ENCODE measurements at regions not wholly inside any gene's neighbourhood (a gene's known extent, or its start where the extent isn't known, plus 50 kb on each side); places are given as distances from the start of the nearest gene placed in this dataset.
"Not testable (repeated sequence)": the region's sequence is repeated elsewhere in the genome, so short reads cannot be mapped to it uniquely, and the experiment has no call there.

- DNase-seq (ENCODE audit: low read depth, low spot score); H3K9ac ChIP-seq (ENCODE audit: control insufficient read depth, insufficient read depth, low read length); POLR2A ChIA-PET; ATAC-seq; H3K4me3 ChIP-seq; H3K9me3 ChIP-seq (replicated peaks; ENCODE audit: control insufficient read depth, insufficient read depth, low read length); H4K20me1 ChIP-seq (ENCODE audit: control insufficient read depth, insufficient read depth); BruUV-seq (replicated peaks); H2AFZ ChIP-seq (ENCODE audit: control insufficient read depth, low read depth, low read length); H3K79me2 ChIP-seq (ENCODE audit: control insufficient read depth, insufficient read depth, low read length); H3K36me3 ChIP-seq (ENCODE audit: control insufficient read depth in 2 of 2, insufficient read depth in 2 of 2, low read length in 1 of 2); intact Hi-C loops (cut with micrococcal nuclease; ENCODE audit: unreplicated experiment); H3K4me1 ChIP-seq (ENCODE audit: control insufficient read depth, insufficient read depth, low read length); in situ Hi-C loops (cut with MboI); H3K27ac ChIP-seq (ENCODE audit: control insufficient read depth, insufficient read depth); FAIRE-seq; H3K4me2 ChIP-seq (ENCODE audit: control insufficient read depth, insufficient read depth); H3K27me3 ChIP-seq (replicated peaks in 1 of 2; ENCODE audit: control insufficient read depth in 2 of 2, insufficient read depth in 2 of 2, low read length in 1 of 2): not testable (repeated sequence)
- WGBS (ENCODE audit: insufficient coverage, insufficient replicate concordance, low lambda C conversion rate, missing lambda C conversion rate): 12% methylated on average over 7 of the region's 10 CpGs
- SMC1A ChIA-PET (ENCODE audit: uncharacterized antibody, unreplicated experiment): interaction anchor here (2.9 kb wide), 1 partner anchor 309 kb away, joined by 13 read pairs; no protein-coding TSS in a partner anchor
- CTCF ChIA-PET: interaction anchor here (4.5 kb wide), 1 partner anchor 308 kb away, joined by 114 read pairs; no protein-coding TSS in a partner anchor
- RAD21 ChIA-PET (ENCODE audit: unreplicated experiment): interaction anchor here (1.2 kb wide), 1 partner anchor 307 kb away, joined by 5 read pairs; no protein-coding TSS in a partner anchor
Measured at GRCh38 chr4:9707281-9707680, 74.2 kb upstream of the DRD5 start.

GRCh38 chr4:9707936-9708335, 73.5 kb upstream of the DRD5 start:
- H3K9me3 ChIP-seq (replicated peaks; ENCODE audit: control insufficient read depth, insufficient read depth, low read length); in situ Hi-C loops (cut with MboI); RAD21 ChIA-PET (ENCODE audit: unreplicated experiment); CTCF ChIA-PET; FAIRE-seq; BruUV-seq (replicated peaks); ATAC-seq; DNase-seq (ENCODE audit: low read depth, low spot score); SMC1A ChIA-PET (ENCODE audit: uncharacterized antibody, unreplicated experiment); H3K4me3 ChIP-seq; H4K20me1 ChIP-seq (ENCODE audit: control insufficient read depth, insufficient read depth); H3K27ac ChIP-seq (ENCODE audit: control insufficient read depth, insufficient read depth); intact Hi-C loops (cut with micrococcal nuclease; ENCODE audit: unreplicated experiment); H3K79me2 ChIP-seq (ENCODE audit: control insufficient read depth, insufficient read depth, low read length); POLR2A ChIA-PET; H3K9ac ChIP-seq (ENCODE audit: control insufficient read depth, insufficient read depth, low read length); H2AFZ ChIP-seq (ENCODE audit: control insufficient read depth, low read depth, low read length); H3K4me2 ChIP-seq (ENCODE audit: control insufficient read depth, insufficient read depth); H3K27me3 ChIP-seq (replicated peaks in 1 of 2; ENCODE audit: control insufficient read depth in 2 of 2, insufficient read depth in 2 of 2, low read length in 1 of 2); H3K36me3 ChIP-seq (ENCODE audit: control insufficient read depth in 2 of 2, insufficient read depth in 2 of 2, low read length in 1 of 2); H3K4me1 ChIP-seq (ENCODE audit: control insufficient read depth, insufficient read depth, low read length): not testable (repeated sequence)
- WGBS (ENCODE audit: insufficient coverage, insufficient replicate concordance, low lambda C conversion rate, missing lambda C conversion rate): 52% methylated on average over 10 of the region's 15 CpGs

GRCh38 chr4:9709724-9710123, 71.7 kb upstream of the DRD5 start:
- SMC1A ChIA-PET (ENCODE audit: uncharacterized antibody, unreplicated experiment): no interaction called here
- Histone ChIP-seq H3K36me3 (ENCODE audit: control insufficient read depth in 2 of 2, insufficient read depth in 2 of 2, low read length in 1 of 2) (no peaks in the 10 kb centered on the region), H3K4me3 (no peak overlapping the region), H3K79me2 (ENCODE audit: control insufficient read depth, insufficient read depth, low read length) (no peaks in the 10 kb centered on the region), H3K4me1 (ENCODE audit: control insufficient read depth, insufficient read depth, low read length) (no peaks in the 10 kb centered on the region), H3K4me2 (ENCODE audit: control insufficient read depth, insufficient read depth) (no peak overlapping the region), H3K9me3 (replicated peaks; ENCODE audit: control insufficient read depth, insufficient read depth, low read length) (no peaks in the 10 kb centered on the region), H3K27me3 (replicated peaks in 1 of 2; ENCODE audit: control insufficient read depth in 2 of 2, insufficient read depth in 2 of 2, low read length in 1 of 2) (no peaks in the 10 kb centered on the region), H3K9ac (ENCODE audit: control insufficient read depth, insufficient read depth, low read length) (no peak overlapping the region), H4K20me1 (ENCODE audit: control insufficient read depth, insufficient read depth) (no peaks in the 10 kb centered on the region), H2AFZ (ENCODE audit: control insufficient read depth, low read depth, low read length) (no peak overlapping the region), H3K27ac (ENCODE audit: control insufficient read depth, insufficient read depth) (no peak overlapping the region)
- CTCF ChIA-PET: no interaction called here
- TF ChIP-seq SP1 (IDR thresholded peaks at IDR 0.05; ENCODE audit: low read depth, low read length) (no peak), MTA2 (IDR thresholded peaks at IDR 0.05; ENCODE audit: low read depth) (no peak)
- in situ Hi-C loops (cut with MboI): no loop called here
- no peak for DNase-seq (ENCODE audit: low read depth, low spot score)
- 24% methylated on average over 11 of the region's 11 CpGs for whole genome bisulfite sequencing (ENCODE audit: insufficient coverage, insufficient replicate concordance, low lambda C conversion rate, missing lambda C conversion rate)
- intact Hi-C loops (cut with micrococcal nuclease; ENCODE audit: unreplicated experiment): no loop called here
- BruUV-seq (replicated peaks): no TSS peak
- RAD21 ChIA-PET (ENCODE audit: unreplicated experiment): interaction anchor here (0.6 kb wide), 1 partner anchor 76 kb away, joined by 3 read pairs; no protein-coding TSS in a partner anchor
- FAIRE-seq: no peak
- ATAC-seq: no peak
- POLR2A ChIA-PET: no interaction called here

- FAIRE-seq; H3K4me3 ChIP-seq; H2AFZ ChIP-seq (ENCODE audit: control insufficient read depth, low read depth, low read length); ATAC-seq; DNase-seq (ENCODE audit: low read depth, low spot score); CTCF ChIA-PET; H3K4me1 ChIP-seq (ENCODE audit: control insufficient read depth, insufficient read depth, low read length); RAD21 ChIA-PET (ENCODE audit: unreplicated experiment); H3K27ac ChIP-seq (ENCODE audit: control insufficient read depth, insufficient read depth); in situ Hi-C loops (cut with MboI); POLR2A ChIA-PET; SMC1A ChIA-PET (ENCODE audit: uncharacterized antibody, unreplicated experiment); H3K4me2 ChIP-seq (ENCODE audit: control insufficient read depth, insufficient read depth); BruUV-seq (replicated peaks); H3K79me2 ChIP-seq (ENCODE audit: control insufficient read depth, insufficient read depth, low read length); H4K20me1 ChIP-seq (ENCODE audit: control insufficient read depth, insufficient read depth); H3K9ac ChIP-seq (ENCODE audit: control insufficient read depth, insufficient read depth, low read length); H3K36me3 ChIP-seq (ENCODE audit: control insufficient read depth in 2 of 2, insufficient read depth in 2 of 2, low read length in 1 of 2); intact Hi-C loops (cut with micrococcal nuclease; ENCODE audit: unreplicated experiment); H3K27me3 ChIP-seq (replicated peaks in 1 of 2; ENCODE audit: control insufficient read depth in 2 of 2, insufficient read depth in 2 of 2, low read length in 1 of 2); H3K9me3 ChIP-seq (replicated peaks; ENCODE audit: control insufficient read depth, insufficient read depth, low read length): not testable (repeated sequence)
- 25% methylated on average over 2 of the region's 2 CpGs for WGBS (ENCODE audit: insufficient coverage, insufficient replicate concordance, low lambda C conversion rate, missing lambda C conversion rate)
Measured at GRCh38 chr4:9715271-9715670, 66.2 kb upstream of the DRD5 start.
